Gastroesophageal sphincter (tissue), 4 donors: ENCODE measurements at regions not wholly inside any gene's neighbourhood (a gene's known extent, or its start where the extent isn't known, plus 50 kb on each side); places are given as distances from the start of the nearest gene placed in this dataset.

Experiments
- ATAC-seq: fragments of 150-250 bp; one replicate; pipeline ENCODE4 v1.9.1; 2016; ENCODE audit warnings: mild to moderate bottlenecking, moderate library complexity
- H3K27ac ChIP-seq, 4 donors: fragments of 200-600 bp; sonication (generic) in 3 of 4; 1 replicate in 3 of 4; 2 replicates in 1 of 4; pipeline ENCODE4 v1.5.1; 2016 to 2019
- H3K27me3 ChIP-seq: fragments of 200-600 bp; sonication (generic); one replicate; pipeline ENCODE4 v1.5.1; 2019
- H3K36me3 ChIP-seq, 2 donors: fragments of 200-600 bp; sonication (generic); one replicate each; pipeline ENCODE4 v1.5.1; 2019; ENCODE audit warnings: control low read depth in 1 of 2
- H3K4me1 ChIP-seq, 3 donors: fragments of 200-600 bp; sonication (generic); 1 replicate in 2 of 3; 2 replicates in 1 of 3; pipeline ENCODE4 v1.5.1; 2016 to 2019; ENCODE audit warnings: control low read depth in 2 of 3
- H3K4me3 ChIP-seq, 2 donors: fragments of 200-600 bp; sonication (generic); one replicate each; pipeline ENCODE4 v1.5.1; 2019; ENCODE audit warnings: mild to moderate bottlenecking in 1 of 2, moderate library complexity in 1 of 2
- H3K9me3 ChIP-seq, 3 donors: fragments of 200-600 bp; sonication (generic); one replicate each; pipeline ENCODE4 v1.5.1; 2017 to 2019; ENCODE audit warnings: control low read depth in 2 of 3
- CTCF ChIP-seq, 4 experiments: fragments of 200-600 bp in 2 of 4; fragments of 450-650 bp in 2 of 4; sonication (generic) in 1 of 4; IDR thresholded peaks; one replicate each; pipeline ENCODE4 v1.5.1; 2017 to 2019; ENCODE audit warnings: antibody characterized with exemption in 4 of 4, mild to moderate bottlenecking in 2 of 4, moderate library complexity in 2 of 4
- EP300 ChIP-seq: sonication (generic); formaldehyde crosslinking; IDR thresholded peaks from one replicate; pipeline ENCODE4 v1.6.1; 2017; ENCODE audit warnings: antibody characterized with exemption, mild to moderate bottlenecking
- POLR2A ChIP-seq, 2 donors: fragments of 450-650 bp; IDR thresholded peaks; one replicate each; pipeline ENCODE4 v1.6.1; 2017; ENCODE audit warnings: antibody characterized with exemption in 2 of 2, mild to moderate bottlenecking in 2 of 2, moderate library complexity in 1 of 2
- POLR2AphosphoS5 ChIP-seq: sonication (generic); formaldehyde crosslinking; IDR thresholded peaks from one replicate; pipeline ENCODE4 v1.6.1; 2017; ENCODE audit warnings: antibody characterized with exemption
- WGBS, 2 donors: methylation state at CpG; one replicate each; pipeline ENCODE4 v1.1.5; 2018; ENCODE audit warnings: low coverage in 1 of 2; 5-methylcytosine and 5-hydroxymethylcytosine counted together

GRCh38 chr9:1495282-1496030 lies 445.3 kb downstream of the DMRT2 start:
- 85 to 100% methylated on average over 1 to 2 of the region's 2 CpGs for WGBS, 2 donors
- Histone ChIP-seq H3K36me3 (no peaks in the 10 kb centered on the region), H3K27me3 (no peaks in the 10 kb centered on the region), H3K4me1 (no peaks in the 10 kb centered on the region), H3K4me3 (no peak overlapping the region), H3K27ac (no peak overlapping the region), H3K9me3 (no peaks in the 10 kb centered on the region)
- ATAC-seq: no peak
- TF ChIP-seq EP300 (no peak), CTCF (IDR thresholded peaks at IDR 0.05) (no peak), POLR2AphosphoS5 (no peak), POLR2A (IDR thresholded peaks at IDR 0.05) (no peak)

- TF ChIP-seq POLR2A (IDR thresholded peaks at IDR 0.05) (no peak), CTCF (IDR thresholded peaks at IDR 0.05) (no peak), POLR2AphosphoS5 (no peak), EP300 (no peak)
- WGBS, 2 donors: 25 to 78% methylated on average over 2 of the region's 2 CpGs
- H3K27ac ChIP-seq: no peak overlapping the region
- H3K27me3 ChIP-seq: no peaks in the 10 kb centered on the region
- H3K36me3 ChIP-seq: no peaks in the 10 kb centered on the region
- no peaks in the 10 kb centered on the region for H3K4me1 ChIP-seq
- H3K9me3 ChIP-seq: peaks cover 0 to 5% (median 0%) of the 10 kb centered on the region in 3 donors
- no peak overlapping the region for H3K4me3 ChIP-seq
- no peak for ATAC-seq
These were observed 455.3 kb downstream of the DMRT2 start for GRCh38 chr9:1505489-1505888.

GRCh38 chr9:1510712-1511111 lies 460.6 kb downstream of the DMRT2 start:
- no peak for TF ChIP-seq POLR2A (IDR thresholded peaks at IDR 0.05)
- no peak for TF ChIP-seq POLR2AphosphoS5
- TF ChIP-seq EP300: no peak
- no peak for TF ChIP-seq CTCF (IDR thresholded peaks at IDR 0.05)
- H3K4me3 ChIP-seq: no peak overlapping the region
- no peak for ATAC-seq
- no peaks in the 10 kb centered on the region for H3K27me3 ChIP-seq
- no peaks in the 10 kb centered on the region for H3K9me3 ChIP-seq
- WGBS, 2 donors: 65 to 76% methylated on average over 4 of the region's 4 CpGs
- H3K27ac ChIP-seq: no peak overlapping the region
- H3K36me3 ChIP-seq: no peaks in the 10 kb centered on the region
- no peaks in the 10 kb centered on the region for H3K4me1 ChIP-seq

GRCh38 chr9:1513105-1513504 lies 462.9 kb downstream of the DMRT2 start:
- no peak overlapping the region for H3K27ac ChIP-seq
- H3K4me1 ChIP-seq: no peaks in the 10 kb centered on the region
- no peaks in the 10 kb centered on the region for H3K36me3 ChIP-seq
- 85 to 94% methylated on average over 2 of the region's 2 CpGs for WGBS, 2 donors
- no peak for ATAC-seq
- TF ChIP-seq EP300 (no peak), CTCF (IDR thresholded peaks at IDR 0.05) (no peak), POLR2A (IDR thresholded peaks at IDR 0.05) (no peak), POLR2AphosphoS5 (no peak)
- no peak overlapping the region for H3K4me3 ChIP-seq
- no peaks in the 10 kb centered on the region for H3K27me3 ChIP-seq
- H3K9me3 ChIP-seq: no peaks in the 10 kb centered on the region

GRCh38 chr9:1514250-1514649 lies 464.1 kb downstream of the DMRT2 start:
- ATAC-seq: no peak
- 26 to 43% methylated on average over 2 to 3 of the region's 3 CpGs for WGBS, 2 donors
- H3K4me1 ChIP-seq: no peaks in the 10 kb centered on the region
- no peaks in the 10 kb centered on the region for H3K36me3 ChIP-seq
- no peak for TF ChIP-seq CTCF (IDR thresholded peaks at IDR 0.05)
- TF ChIP-seq POLR2AphosphoS5: no peak
- no peak for TF ChIP-seq EP300
- no peak for TF ChIP-seq POLR2A (IDR thresholded peaks at IDR 0.05)
- no peak overlapping the region for H3K4me3 ChIP-seq
- H3K27ac ChIP-seq: no peak overlapping the region
- H3K27me3 ChIP-seq: no peaks in the 10 kb centered on the region
- H3K9me3 ChIP-seq: no peaks in the 10 kb centered on the region
